ENCODE measurements at regions not wholly inside any gene's neighbourhood (a gene's known extent, or its start where the extent isn't known, plus 50 kb on each side); places are given as distances from the start of the nearest gene placed in this dataset.

- Histone ChIP-seq H3K36me3 (ENCODE audit: control insufficient read depth, insufficient read depth, low read length) (no peaks in the 10 kb centered on the region), H3K9me3 (ENCODE audit: control insufficient read depth, low read length) (no peaks in the 10 kb centered on the region), H3K27ac (ENCODE audit: insufficient read depth, low read length, poor library complexity, severe bottlenecking) (no peak overlapping the region), H3K27me3 (replicated peaks; ENCODE audit: control insufficient read depth, insufficient read depth, low read length, poor library complexity, severe bottlenecking) (no peaks in the 10 kb centered on the region), H3K4me1 (ENCODE audit: control insufficient read depth, insufficient read depth, low read length, poor library complexity, severe bottlenecking) (no peaks in the 10 kb centered on the region), H3K4me3 (ENCODE audit: insufficient read depth, low read depth, low read length, poor library complexity, severe bottlenecking) (no peak overlapping the region)
- DNase-seq, result no peak
Measured at GRCh38 chr10:62463364-62463763, 89.2 kb downstream of the ZNF365 start.

- Histone ChIP-seq H3K4me1 (ENCODE audit: control insufficient read depth, insufficient read depth, low read length, poor library complexity, severe bottlenecking) (no peaks in the 10 kb centered on the region), H3K9me3 (ENCODE audit: control insufficient read depth, low read length) (no peaks in the 10 kb centered on the region), H3K4me3 (ENCODE audit: insufficient read depth, low read depth, low read length, poor library complexity, severe bottlenecking) (no peak overlapping the region), H3K36me3 (ENCODE audit: control insufficient read depth, insufficient read depth, low read length) (no peaks in the 10 kb centered on the region), H3K27ac (ENCODE audit: insufficient read depth, low read length, poor library complexity, severe bottlenecking) (no peak overlapping the region), H3K27me3 (replicated peaks; ENCODE audit: control insufficient read depth, insufficient read depth, low read length, poor library complexity, severe bottlenecking) (no peaks in the 10 kb centered on the region)
- DNase-seq, result no peak
Measured at GRCh38 chr10:62464308-62464707, 90.1 kb downstream of the ZNF365 start.

- H3K9me3 ChIP-seq (ENCODE audit: control insufficient read depth, low read length), result no peaks in the 10 kb centered on the region
- no peak for DNase-seq
- H3K4me3 ChIP-seq (ENCODE audit: insufficient read depth, low read depth, low read length, poor library complexity, severe bottlenecking), result no peak overlapping the region
- H3K36me3 ChIP-seq (ENCODE audit: control insufficient read depth, insufficient read depth, low read length), result no peaks in the 10 kb centered on the region
- H3K27ac ChIP-seq (ENCODE audit: insufficient read depth, low read length, poor library complexity, severe bottlenecking), result no peak overlapping the region
- H3K27me3 ChIP-seq (replicated peaks; ENCODE audit: control insufficient read depth, insufficient read depth, low read length, poor library complexity, severe bottlenecking), result no peaks in the 10 kb centered on the region
- no peaks in the 10 kb centered on the region for H3K4me1 ChIP-seq (ENCODE audit: control insufficient read depth, insufficient read depth, low read length, poor library complexity, severe bottlenecking)
Measured at GRCh38 chr10:62466590-62466989, 92.4 kb downstream of the ZNF365 start.

GRCh38 chr10:62467527-62467926 is 93.4 kb downstream of the ZNF365 start:
- Histone ChIP-seq H3K27me3 (replicated peaks; ENCODE audit: control insufficient read depth, insufficient read depth, low read length, poor library complexity, severe bottlenecking) (no peaks in the 10 kb centered on the region), H3K4me3 (ENCODE audit: insufficient read depth, low read depth, low read length, poor library complexity, severe bottlenecking) (no peak overlapping the region), H3K9me3 (ENCODE audit: control insufficient read depth, low read length) (no peaks in the 10 kb centered on the region), H3K27ac (ENCODE audit: insufficient read depth, low read length, poor library complexity, severe bottlenecking) (no peak overlapping the region), H3K4me1 (ENCODE audit: control insufficient read depth, insufficient read depth, low read length, poor library complexity, severe bottlenecking) (no peaks in the 10 kb centered on the region), H3K36me3 (ENCODE audit: control insufficient read depth, insufficient read depth, low read length) (no peaks in the 10 kb centered on the region)
- no peak for DNase-seq

GRCh38 chr10:62471711-62472110 is 97.5 kb downstream of the ZNF365 start:
- no peak for DNase-seq
- Histone ChIP-seq H3K4me3 (ENCODE audit: insufficient read depth, low read depth, low read length, poor library complexity, severe bottlenecking) (no peak overlapping the region), H3K9me3 (ENCODE audit: control insufficient read depth, low read length) (no peaks in the 10 kb centered on the region), H3K27ac (ENCODE audit: insufficient read depth, low read length, poor library complexity, severe bottlenecking) (no peak overlapping the region), H3K27me3 (replicated peaks; ENCODE audit: control insufficient read depth, insufficient read depth, low read length, poor library complexity, severe bottlenecking) (no peaks in the 10 kb centered on the region), H3K4me1 (ENCODE audit: control insufficient read depth, insufficient read depth, low read length, poor library complexity, severe bottlenecking) (no peaks in the 10 kb centered on the region), H3K36me3 (ENCODE audit: control insufficient read depth, insufficient read depth, low read length) (no peaks in the 10 kb centered on the region)

- Histone ChIP-seq H3K27ac (ENCODE audit: insufficient read depth, low read length, poor library complexity, severe bottlenecking) (no peak overlapping the region), H3K27me3 (replicated peaks; ENCODE audit: control insufficient read depth, insufficient read depth, low read length, poor library complexity, severe bottlenecking) (no peaks in the 10 kb centered on the region), H3K9me3 (ENCODE audit: control insufficient read depth, low read length) (no peaks in the 10 kb centered on the region), H3K4me3 (ENCODE audit: insufficient read depth, low read depth, low read length, poor library complexity, severe bottlenecking) (no peak overlapping the region), H3K4me1 (ENCODE audit: control insufficient read depth, insufficient read depth, low read length, poor library complexity, severe bottlenecking) (no peaks in the 10 kb centered on the region), H3K36me3 (ENCODE audit: control insufficient read depth, insufficient read depth, low read length) (no peaks in the 10 kb centered on the region)
- DNase-seq, result no peak
Measured at GRCh38 chr10:62473241-62473640, 99.1 kb downstream of the ZNF365 start.

- Histone ChIP-seq H3K27me3 (replicated peaks; ENCODE audit: control insufficient read depth, insufficient read depth, low read length, poor library complexity, severe bottlenecking) (no peaks in the 10 kb centered on the region), H3K4me1 (ENCODE audit: control insufficient read depth, insufficient read depth, low read length, poor library complexity, severe bottlenecking) (no peaks in the 10 kb centered on the region), H3K27ac (ENCODE audit: insufficient read depth, low read length, poor library complexity, severe bottlenecking) (no peak overlapping the region), H3K4me3 (ENCODE audit: insufficient read depth, low read depth, low read length, poor library complexity, severe bottlenecking) (no peak overlapping the region), H3K36me3 (ENCODE audit: control insufficient read depth, insufficient read depth, low read length) (no peaks in the 10 kb centered on the region), H3K9me3 (ENCODE audit: control insufficient read depth, low read length) (no peaks in the 10 kb centered on the region)
- no peak for DNase-seq
Measured at GRCh38 chr10:62475551-62475950, 101.4 kb downstream of the ZNF365 start.

- Histone ChIP-seq H3K27me3 (replicated peaks; ENCODE audit: control insufficient read depth, insufficient read depth, low read length, poor library complexity, severe bottlenecking) (no peaks in the 10 kb centered on the region), H3K4me3 (ENCODE audit: insufficient read depth, low read depth, low read length, poor library complexity, severe bottlenecking) (no peak overlapping the region), H3K9me3 (ENCODE audit: control insufficient read depth, low read length) (no peaks in the 10 kb centered on the region), H3K4me1 (ENCODE audit: control insufficient read depth, insufficient read depth, low read length, poor library complexity, severe bottlenecking) (no peaks in the 10 kb centered on the region), H3K36me3 (ENCODE audit: control insufficient read depth, insufficient read depth, low read length) (no peaks in the 10 kb centered on the region), H3K27ac (ENCODE audit: insufficient read depth, low read length, poor library complexity, severe bottlenecking) (no peak overlapping the region)
- DNase-seq, result no peak
Measured at GRCh38 chr10:62479523-62479922, 105.4 kb downstream of the ZNF365 start.

- no peak overlapping the region for H3K4me3 ChIP-seq (ENCODE audit: insufficient read depth, low read depth, low read length, poor library complexity, severe bottlenecking)
- no peaks in the 10 kb centered on the region for H3K36me3 ChIP-seq (ENCODE audit: control insufficient read depth, insufficient read depth, low read length)
- H3K4me1 ChIP-seq (ENCODE audit: control insufficient read depth, insufficient read depth, low read length, poor library complexity, severe bottlenecking), result no peaks in the 10 kb centered on the region
- no peaks in the 10 kb centered on the region for H3K27me3 ChIP-seq (replicated peaks; ENCODE audit: control insufficient read depth, insufficient read depth, low read length, poor library complexity, severe bottlenecking)
- H3K27ac ChIP-seq (ENCODE audit: insufficient read depth, low read length, poor library complexity, severe bottlenecking), result no peak overlapping the region
- no peak for DNase-seq
- H3K9me3 ChIP-seq (ENCODE audit: control insufficient read depth, low read length), result no peaks in the 10 kb centered on the region
Measured at GRCh38 chr10:62480196-62480595, 106.0 kb downstream of the ZNF365 start.

- Histone ChIP-seq H3K27ac (ENCODE audit: insufficient read depth, low read length, poor library complexity, severe bottlenecking) (no peak overlapping the region), H3K27me3 (replicated peaks; ENCODE audit: control insufficient read depth, insufficient read depth, low read length, poor library complexity, severe bottlenecking) (no peaks in the 10 kb centered on the region), H3K36me3 (ENCODE audit: control insufficient read depth, insufficient read depth, low read length) (no peaks in the 10 kb centered on the region), H3K4me3 (ENCODE audit: insufficient read depth, low read depth, low read length, poor library complexity, severe bottlenecking) (no peak overlapping the region), H3K4me1 (ENCODE audit: control insufficient read depth, insufficient read depth, low read length, poor library complexity, severe bottlenecking) (no peaks in the 10 kb centered on the region), H3K9me3 (ENCODE audit: control insufficient read depth, low read length) (no peaks in the 10 kb centered on the region)
- no peak for DNase-seq
Measured at GRCh38 chr10:62482581-62482980, 108.4 kb downstream of the ZNF365 start.

GRCh38 chr10:62491597-62491996 is 117.4 kb downstream of the ZNF365 start:
- no peak for DNase-seq
- Histone ChIP-seq H3K4me3 (ENCODE audit: insufficient read depth, low read depth, low read length, poor library complexity, severe bottlenecking) (no peak overlapping the region), H3K27me3 (replicated peaks; ENCODE audit: control insufficient read depth, insufficient read depth, low read length, poor library complexity, severe bottlenecking) (no peaks in the 10 kb centered on the region), H3K36me3 (ENCODE audit: control insufficient read depth, insufficient read depth, low read length) (no peaks in the 10 kb centered on the region), H3K4me1 (ENCODE audit: control insufficient read depth, insufficient read depth, low read length, poor library complexity, severe bottlenecking) (no peaks in the 10 kb centered on the region), H3K9me3 (ENCODE audit: control insufficient read depth, low read length) (no peaks in the 10 kb centered on the region), H3K27ac (ENCODE audit: insufficient read depth, low read length, poor library complexity, severe bottlenecking) (no peak overlapping the region)
